Brain microvascular endothelial cell (primary cell): ENCODE measurements at regions not wholly inside any gene's neighbourhood (a gene's known extent, or its start where the extent isn't known, plus 50 kb on each side); places are given as distances from the start of the nearest gene placed in this dataset.

ENCODE experiments used
- DNase-seq: peaks from one replicate; pipeline ENCODE4 v3.0.0-alpha.2; 2020
- H3K27ac ChIP-seq: fragments of 250-450 bp; sonication (Bioruptor Pico); 2 replicates; pipeline ENCODE4 v1.5.1; 2020; ENCODE audit warnings: mild to moderate bottlenecking, moderate library complexity
- H3K27me3 ChIP-seq: fragments of 250-450 bp; sonication (Bioruptor Pico); replicated peaks from 2 replicates; pipeline ENCODE4 v1.5.1; 2020; ENCODE audit warnings: mild to moderate bottlenecking
- H3K36me3 ChIP-seq: fragments of 250-450 bp; sonication (Bioruptor Pico); replicated peaks from 2 replicates; pipeline ENCODE4 v1.5.1; 2020; ENCODE audit warnings: mild to moderate bottlenecking
- H3K4me3 ChIP-seq: 2 replicates; pipeline ENCODE4 v1.5.1; 2011; ENCODE audit warnings: low read depth, mild to moderate bottlenecking, control low read depth, low read length, moderate library complexity
- in situ Hi-C: cut with HindIII; loops from 2 replicates; pipeline ENCODE4 v1.10.0; 2017; ENCODE audit warnings: low sequenced_read_pairs, low pct_ligation_motif_present
- TF ChIP-seq, protein P1 (sequence below): IDR thresholded peaks from 2 replicates; pipeline ENCODE4 v1.5.1; 2011; ENCODE audit warnings: low read depth, mild to moderate bottlenecking, moderate library complexity, low read length, control low read depth, inconsistent platforms; ENCODE audit errors: missing control alignments

DNA sequence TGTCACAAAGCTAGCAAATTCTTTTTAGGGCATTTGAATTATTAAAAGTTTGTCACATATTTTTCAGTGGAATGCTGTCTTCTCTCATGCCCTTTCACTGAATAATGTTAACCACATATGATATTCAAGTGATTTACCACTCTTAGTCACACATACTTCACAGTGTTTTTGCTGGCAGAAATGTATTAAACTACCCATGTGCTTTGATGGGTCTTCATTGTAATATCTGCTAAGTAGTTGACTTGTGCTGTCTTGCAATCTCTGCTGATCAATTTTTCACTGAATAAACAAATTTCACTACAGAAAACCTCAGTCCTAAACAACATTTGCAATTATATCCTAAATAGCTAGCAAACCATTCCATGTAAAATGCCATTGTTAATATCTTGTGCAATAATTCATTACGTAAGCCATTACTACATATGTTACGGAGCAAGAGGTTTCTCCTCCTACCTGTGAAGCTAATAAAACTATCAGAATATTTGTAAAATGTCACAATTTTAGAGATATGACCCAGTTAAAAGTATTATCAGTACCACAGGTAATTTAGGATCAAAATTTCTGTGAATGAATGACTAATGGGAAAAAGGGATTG, 64.6 kb upstream of the LMO3 start:
- Histone ChIP-seq H3K27ac (no peak overlapping the region), H3K27me3 (no peaks in the 10 kb centered on the region), H3K4me3 (no peak overlapping the region), H3K36me3 (no peaks in the 10 kb centered on the region)
- no peak for DNase-seq
- in situ Hi-C loops, result no loop called here
- TF ChIP-seq, protein P1, sequence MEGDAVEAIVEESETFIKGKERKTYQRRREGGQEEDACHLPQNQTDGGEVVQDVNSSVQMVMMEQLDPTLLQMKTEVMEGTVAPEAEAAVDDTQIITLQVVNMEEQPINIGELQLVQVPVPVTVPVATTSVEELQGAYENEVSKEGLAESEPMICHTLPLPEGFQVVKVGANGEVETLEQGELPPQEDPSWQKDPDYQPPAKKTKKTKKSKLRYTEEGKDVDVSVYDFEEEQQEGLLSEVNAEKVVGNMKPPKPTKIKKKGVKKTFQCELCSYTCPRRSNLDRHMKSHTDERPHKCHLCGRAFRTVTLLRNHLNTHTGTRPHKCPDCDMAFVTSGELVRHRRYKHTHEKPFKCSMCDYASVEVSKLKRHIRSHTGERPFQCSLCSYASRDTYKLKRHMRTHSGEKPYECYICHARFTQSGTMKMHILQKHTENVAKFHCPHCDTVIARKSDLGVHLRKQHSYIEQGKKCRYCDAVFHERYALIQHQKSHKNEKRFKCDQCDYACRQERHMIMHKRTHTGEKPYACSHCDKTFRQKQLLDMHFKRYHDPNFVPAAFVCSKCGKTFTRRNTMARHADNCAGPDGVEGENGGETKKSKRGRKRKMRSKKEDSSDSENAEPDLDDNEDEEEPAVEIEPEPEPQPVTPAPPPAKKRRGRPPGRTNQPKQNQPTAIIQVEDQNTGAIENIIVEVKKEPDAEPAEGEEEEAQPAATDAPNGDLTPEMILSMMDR, result no peak

DNA sequence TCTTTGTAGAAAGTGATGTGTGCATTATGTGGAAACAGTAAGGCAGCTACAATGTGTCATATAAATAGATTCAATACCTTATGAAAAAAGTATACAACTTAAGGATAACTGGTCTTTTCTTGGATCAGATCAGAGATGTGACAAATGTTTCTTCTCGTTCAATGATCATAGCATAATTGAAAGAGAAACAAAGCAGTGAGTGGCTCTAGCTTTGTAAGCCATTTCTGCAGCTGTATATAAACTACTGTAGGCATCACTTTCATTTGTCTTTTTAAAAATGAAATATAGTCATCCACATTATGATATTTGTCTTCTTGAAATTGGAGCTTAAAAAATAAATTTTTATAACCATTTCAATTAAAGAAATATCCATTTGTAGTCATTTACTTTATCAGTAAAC, 63.8 kb upstream of the LMO3 start:
- no peak for DNase-seq
- in situ Hi-C loops, result no loop called here
- H3K36me3 ChIP-seq, result no peaks in the 10 kb centered on the region
- H3K4me3 ChIP-seq, result no peak overlapping the region
- no peak overlapping the region for H3K27ac ChIP-seq
- TF ChIP-seq, protein P1, result no peak
- H3K27me3 ChIP-seq, result no peaks in the 10 kb centered on the region

DNA sequence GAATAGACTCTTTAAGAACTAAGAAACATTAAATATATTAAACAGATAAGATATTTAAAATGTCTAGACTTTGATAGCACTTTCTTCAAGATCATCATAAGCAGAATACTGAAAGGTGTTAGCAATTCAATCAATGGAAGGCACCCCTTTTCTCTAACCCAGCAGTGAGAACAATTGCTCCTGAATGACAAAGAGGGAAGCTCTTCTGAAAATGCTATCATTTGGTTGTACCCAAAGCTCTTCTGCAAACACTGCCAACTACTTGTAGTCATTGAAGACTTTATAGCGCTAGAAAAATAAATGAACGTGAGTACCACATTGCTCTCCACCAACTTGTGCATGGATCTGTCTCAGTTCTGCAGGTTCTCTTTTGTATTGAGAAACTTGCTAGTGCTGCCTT, 62.2 kb upstream of the LMO3 start:
- no peaks in the 10 kb centered on the region for H3K36me3 ChIP-seq
- DNase-seq, result no peak
- TF ChIP-seq, protein P1, result no peak
- H3K4me3 ChIP-seq, result no peak overlapping the region
- H3K27ac ChIP-seq, result no peak overlapping the region
- H3K27me3 ChIP-seq, result no peaks in the 10 kb centered on the region
- in situ Hi-C loops, result no loop called here

DNA sequence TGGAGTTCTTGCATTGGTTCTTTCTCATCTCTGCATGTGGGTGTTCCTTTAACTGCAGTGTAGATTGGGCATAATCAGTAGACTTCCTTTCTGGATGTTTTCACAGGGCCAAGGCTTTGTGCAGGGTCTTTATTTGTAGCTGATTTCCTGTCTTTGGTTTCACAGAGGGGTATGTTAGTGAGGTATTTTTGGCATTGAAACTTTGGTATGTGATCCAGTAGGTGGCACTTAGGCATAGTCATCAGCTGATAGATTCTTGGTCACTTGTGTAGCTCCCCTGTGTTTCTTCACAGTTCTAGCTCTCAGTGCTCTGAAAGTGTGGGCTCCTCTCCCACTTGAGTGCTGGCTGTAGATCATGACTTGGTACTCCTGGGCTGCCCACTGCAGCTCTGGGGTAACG, 52.7 kb upstream of the LMO3 start:
- TF ChIP-seq, protein P1, result no peak
- Histone ChIP-seq H3K36me3 (no peaks in the 10 kb centered on the region), H3K27ac (no peak overlapping the region), H3K4me3 (no peak overlapping the region), H3K27me3 (no peaks in the 10 kb centered on the region)
- in situ Hi-C loops, result no loop called here
- DNase-seq, result no peak
